NCI-H2227 (cell line): ENCODE measurements at regions not wholly inside any gene's neighbourhood (a gene's known extent, or its start where the extent isn't known, plus 50 kb on each side); places are given as distances from the start of the nearest gene placed in this dataset.

ENCODE experiments used
- DNase-seq: peaks from one replicate; lab custom pipeline; 2025; ENCODE audit not compliant: unreplicated experiment; lab: John Stamatoyannopoulos, UW

DNA sequence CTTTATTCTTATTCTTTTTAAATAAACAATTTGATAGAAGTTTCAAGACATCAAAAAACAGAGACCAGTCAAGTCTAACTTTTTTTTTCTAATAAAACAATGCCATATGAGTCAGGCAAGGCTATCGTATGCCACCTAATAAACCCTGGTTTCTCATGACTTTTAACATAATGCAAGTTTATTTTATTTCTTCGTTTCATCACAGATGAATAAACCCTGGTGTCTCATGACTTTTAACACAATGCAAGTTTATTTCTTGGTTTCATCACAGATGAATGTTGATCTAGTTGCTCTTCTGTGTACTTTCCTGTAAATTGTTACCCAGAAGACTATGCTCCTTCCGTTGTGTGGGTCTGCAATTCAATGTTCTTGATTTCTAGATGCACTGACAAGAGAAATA is 905.4 kb downstream of the ROBO2 start:
- no peak for DNase-seq

DNA sequence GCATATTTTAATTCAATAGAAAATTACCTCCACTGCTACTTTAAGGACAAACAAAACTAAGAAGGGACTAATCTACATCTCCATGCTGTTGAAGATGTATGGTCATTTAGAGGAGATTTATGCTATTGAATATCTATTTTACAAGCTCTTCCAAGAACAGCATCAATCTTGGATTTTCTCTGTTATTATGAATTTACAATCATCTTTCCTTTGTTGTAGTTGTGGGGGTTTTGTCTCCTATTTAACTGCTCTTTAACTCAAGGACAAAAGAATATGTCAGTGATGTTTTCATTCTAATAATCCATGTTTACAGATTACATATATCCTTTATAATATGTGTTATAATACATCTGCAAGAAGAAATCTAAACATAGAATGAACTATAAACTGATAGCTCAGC is 907.8 kb downstream of the ROBO2 start:
- no peak for DNase-seq

DNA sequence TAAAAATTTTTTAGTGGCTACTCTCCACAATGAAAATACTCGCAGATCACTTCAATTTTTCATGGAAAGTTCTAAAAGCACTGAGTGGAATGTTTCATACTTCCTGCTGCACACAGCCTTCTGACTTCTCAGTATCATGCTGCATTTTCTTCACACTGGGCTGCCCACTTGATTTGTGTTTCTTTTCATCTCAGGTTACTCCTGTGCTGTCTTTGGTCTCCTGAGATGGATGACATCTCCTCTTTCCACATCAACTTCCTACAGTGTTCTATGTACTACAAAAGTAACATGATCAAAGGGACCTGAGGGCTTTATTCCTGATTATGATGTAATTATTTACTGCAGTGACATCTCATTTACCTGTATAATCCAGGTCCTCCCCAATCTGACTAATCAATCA is 927.7 kb downstream of the ROBO2 start:
- no peak for DNase-seq

DNA sequence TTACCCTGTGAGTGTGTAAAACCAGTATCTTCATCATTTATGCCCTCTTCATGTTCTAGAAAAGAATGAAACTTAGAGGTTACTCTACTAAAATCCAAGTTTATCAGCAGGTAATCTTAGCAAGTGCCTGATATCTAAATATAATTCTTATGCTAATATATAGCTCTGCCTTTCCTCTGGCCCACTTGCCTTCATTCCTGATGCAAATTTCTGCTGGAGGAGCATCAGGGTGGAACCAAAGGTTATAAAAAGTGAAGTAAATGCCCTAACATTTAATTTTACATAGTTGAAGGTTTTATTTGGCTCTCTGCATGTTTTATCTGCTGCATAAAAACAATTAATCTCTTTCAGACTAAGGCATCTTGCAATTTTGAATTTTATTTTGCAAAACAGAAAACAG is 936.2 kb downstream of the ROBO2 start:
- DNase-seq, result no peak

DNA sequence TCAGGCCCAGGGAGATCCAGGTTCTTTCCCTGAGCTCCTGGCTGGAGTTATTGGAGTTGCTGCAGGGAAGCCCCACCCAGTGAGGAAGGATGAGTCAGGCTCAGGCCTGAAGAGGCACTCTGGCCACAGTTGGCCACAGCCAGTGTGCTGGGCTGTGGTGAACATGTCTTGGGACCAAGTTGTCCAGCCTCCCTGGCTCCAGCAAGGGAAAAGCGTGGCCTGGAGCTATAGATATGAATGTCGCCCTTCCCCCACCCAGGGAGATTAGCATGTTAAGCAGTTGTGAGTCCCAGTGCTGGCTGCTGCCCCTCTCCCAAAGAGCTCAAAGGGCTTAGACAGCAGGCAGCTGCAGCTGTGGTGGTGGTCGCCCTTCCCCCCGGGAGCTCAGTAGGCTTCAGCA is 963.2 kb downstream of the ROBO2 start:
- DNase-seq, result no peak

DNA sequence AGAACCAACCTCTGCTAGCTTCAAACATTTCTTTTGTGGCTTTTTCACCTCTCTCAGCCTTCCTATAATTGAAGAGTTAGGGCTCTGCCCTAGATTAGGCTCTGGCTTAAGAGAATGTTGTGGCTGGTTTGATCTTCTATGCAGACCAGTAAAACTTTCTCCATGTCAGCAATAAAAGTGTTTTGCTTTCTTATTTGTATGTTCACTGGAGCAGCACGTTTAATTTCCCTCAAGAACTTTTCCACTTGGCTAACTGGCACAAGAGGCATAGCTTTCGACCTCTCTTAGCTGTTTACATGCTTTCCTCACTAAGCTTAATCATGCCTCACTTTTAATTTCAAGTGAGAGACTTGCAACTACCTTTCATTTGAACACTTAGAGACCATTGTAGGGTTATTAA is 964.7 kb downstream of the ROBO2 start:
- DNase-seq, result no peak

DNA sequence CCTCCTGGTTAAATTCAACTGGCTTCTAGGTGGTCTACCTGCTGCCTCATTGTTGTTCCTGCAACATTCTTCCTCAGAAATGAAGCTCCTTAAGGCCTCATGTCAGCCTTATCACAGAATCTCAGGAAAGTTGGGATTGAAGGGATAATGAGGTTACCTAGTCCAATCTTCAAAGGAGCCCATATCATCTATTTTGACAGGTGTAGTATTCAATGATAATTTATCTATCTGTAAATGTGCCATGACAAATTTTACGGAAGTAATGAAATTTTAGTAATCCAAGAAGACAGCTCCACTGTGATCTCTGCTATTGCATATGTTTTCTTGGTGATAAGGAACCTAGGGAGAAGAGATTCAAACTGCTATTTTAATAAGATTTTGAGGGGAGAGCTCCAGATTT is 973.8 kb downstream of the ROBO2 start:
- DNase-seq, result no peak

DNA sequence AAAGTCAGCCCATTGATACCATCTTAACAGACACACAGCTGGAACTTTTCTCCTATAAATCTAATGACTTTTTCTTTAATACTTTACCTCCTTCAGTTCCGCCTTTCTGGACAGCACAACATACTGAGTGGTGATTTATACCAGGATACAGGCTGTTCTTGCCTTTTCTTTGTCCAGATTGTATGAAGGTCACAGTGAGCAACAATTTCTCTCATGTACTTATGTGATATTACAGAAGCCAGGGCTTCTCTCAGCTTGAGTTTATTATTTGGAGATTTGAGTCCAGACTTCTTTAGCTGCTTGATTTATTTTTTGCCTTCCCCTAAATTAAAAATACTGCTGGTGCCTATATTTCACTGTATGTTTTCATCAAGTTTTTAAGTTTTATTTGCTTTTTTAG is 976.0 kb downstream of the ROBO2 start:
- no peak for DNase-seq

DNA sequence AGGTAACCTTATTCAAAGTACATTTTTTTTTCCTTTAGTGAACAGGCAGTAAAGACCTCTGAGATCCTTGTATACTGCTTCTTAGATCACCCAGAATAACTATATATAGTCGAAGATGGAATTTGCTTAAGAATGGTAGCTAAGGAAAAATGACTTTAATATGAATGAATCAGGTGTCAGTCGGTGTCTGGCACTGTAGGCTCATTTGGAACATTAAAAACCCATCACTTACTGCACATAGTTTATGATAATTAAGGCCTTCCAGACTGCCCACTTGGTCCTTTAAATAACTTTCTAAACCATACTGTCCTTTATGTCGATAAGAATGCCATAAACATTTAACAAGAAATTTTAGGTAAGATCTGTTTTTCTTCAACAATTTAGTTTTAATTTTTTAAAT is 981.8 kb downstream of the ROBO2 start:
- DNase-seq, result no peak

DNA sequence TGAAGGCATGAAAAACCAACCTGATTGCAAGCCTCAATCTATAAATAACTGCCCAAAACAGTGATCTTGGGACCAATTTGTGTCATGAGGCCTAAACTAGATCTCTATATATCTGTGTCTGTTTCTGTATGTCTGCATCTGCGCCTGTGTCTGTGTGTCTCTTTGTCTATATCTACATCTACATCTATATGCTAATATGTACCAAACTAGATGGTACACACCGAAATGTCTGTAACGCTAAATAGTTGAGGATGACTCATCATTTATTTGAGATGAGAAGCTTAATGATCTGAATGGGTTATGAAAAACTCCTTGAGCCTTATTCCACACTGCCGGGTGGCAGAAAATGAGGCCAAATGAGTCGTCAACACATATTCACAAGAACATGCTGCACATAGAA is 982.3 kb downstream of the ROBO2 start:
- DNase-seq, result no peak

DNA sequence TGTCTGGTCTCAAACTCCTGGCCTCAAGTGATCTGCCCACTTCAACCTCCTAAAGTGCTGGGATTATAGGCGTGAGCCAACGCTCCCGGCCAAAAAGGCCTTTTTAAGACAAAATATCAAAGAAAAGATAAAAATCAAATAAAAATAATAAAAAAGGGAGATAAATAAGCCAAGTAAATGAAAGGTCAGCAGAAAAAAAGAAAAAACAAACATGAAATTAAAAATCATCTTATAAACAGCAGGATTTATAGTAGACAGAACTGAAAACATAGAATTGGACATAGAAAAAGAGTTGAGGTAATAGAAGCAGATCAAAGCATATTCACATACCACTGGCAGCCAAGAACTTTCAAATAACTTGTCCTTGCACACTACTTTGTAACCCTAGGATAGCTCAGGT is 983.4 kb downstream of the ROBO2 start:
- DNase-seq, result no peak

DNA sequence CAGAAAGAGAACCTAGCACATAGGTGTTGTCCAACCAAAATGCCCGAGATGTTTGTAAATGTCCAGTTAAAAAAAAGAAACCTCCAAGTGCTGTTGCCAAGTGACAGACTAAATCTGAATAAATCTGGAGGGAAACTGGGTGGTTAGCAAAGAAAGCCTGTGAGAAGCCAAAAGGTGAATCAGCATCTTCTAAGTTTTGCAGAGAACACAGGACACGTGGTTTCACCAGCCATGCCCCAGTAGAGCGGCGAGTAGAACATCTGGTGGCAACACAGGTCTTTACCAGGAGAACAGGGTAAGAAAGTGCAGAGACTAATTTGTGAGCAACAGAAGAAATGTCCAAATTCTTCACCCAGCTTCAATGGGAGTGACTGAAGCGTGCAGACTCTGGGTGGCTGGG is 986.0 kb downstream of the ROBO2 start:
- no peak for DNase-seq

DNA sequence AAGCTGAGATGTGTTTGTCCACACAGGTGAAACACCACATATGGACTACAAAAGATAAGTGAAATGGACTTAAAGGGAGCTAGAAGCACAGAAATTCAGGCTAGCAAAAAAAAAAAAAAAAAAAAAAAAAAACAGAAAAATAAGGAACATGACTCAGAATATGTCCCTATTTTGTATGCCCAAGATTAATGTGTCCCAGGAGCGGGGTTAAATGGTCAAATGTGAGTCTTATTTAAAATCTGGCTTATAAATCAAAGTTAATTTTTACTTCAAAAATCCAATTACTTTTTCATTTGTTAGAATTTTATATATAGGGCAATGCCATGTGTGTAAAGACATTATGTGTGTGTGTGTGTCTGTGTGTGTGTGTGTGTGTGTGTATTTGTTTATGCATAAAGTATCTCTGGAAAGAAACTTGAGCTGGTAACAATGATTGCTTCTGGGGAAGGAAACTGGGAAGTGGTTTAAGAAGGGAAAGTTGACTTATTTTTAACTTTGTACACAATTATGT is 986.5 kb downstream of the ROBO2 start:
- no peak for DNase-seq

DNA sequence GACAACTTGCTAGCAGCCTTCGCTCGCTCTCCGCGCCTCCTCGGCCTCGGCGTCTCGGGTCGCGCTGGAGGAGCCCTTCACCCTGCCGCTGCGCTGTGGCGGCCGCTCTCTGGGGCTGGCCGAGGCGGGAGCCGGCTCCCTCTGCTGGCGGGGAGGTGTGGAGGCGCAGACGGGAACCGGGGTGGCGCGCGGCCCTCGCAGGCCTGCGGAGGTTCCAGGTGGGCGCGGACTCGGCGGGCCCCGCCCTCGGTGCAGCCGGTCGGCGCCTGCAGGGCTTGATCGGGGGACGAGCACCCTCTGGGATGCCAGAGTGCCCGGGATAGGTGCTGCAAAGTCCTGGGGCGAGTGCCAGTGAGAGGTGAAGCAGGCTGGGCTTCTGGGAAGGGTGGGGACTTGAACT is 989.9 kb downstream of the ROBO2 start:
- no peak for DNase-seq

DNA sequence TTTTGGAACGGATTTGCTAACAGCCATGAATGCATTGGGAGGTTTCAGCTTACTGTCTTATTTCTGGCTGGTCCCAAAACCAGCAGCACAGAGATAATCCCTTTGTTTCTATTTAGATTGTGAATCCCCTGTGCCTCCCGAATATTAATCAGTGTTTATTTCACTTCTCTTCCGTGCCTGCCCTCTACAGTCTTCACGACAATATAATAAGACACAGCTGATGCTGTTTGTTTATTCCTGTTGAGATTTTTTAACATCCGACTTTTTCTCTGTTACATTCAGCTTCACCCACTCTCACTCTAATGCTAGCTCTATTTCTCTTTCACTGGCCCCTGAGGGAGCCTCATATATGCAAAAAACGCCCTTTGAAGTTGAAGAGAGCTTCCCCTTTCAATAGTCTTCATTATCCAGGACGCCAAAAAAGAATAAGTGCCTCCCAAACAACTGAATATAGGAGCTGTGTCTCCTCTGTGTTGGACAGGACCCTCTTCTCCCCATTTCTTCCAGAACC is 995.3 kb downstream of the ROBO2 start:
- no peak for DNase-seq

DNA sequence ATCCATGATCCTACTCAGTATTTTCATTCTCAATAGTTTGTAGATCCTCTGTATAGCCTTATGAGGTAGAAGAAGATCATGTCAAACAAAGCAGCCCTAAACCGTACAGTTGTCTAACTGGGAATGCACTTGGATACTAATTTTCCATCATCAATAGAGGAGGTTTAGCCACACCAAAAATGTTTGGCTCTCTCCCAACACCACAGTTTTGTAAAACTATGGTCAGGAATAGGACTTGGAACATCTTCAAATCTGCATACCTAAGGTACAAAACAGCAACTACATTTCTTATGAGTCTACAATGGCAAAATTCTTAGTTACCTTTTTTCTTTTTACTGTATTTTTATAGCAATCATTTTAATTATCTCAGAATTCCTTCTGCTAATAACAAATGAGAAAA is 1001.6 kb downstream of the ROBO2 start:
- no peak for DNase-seq

DNA sequence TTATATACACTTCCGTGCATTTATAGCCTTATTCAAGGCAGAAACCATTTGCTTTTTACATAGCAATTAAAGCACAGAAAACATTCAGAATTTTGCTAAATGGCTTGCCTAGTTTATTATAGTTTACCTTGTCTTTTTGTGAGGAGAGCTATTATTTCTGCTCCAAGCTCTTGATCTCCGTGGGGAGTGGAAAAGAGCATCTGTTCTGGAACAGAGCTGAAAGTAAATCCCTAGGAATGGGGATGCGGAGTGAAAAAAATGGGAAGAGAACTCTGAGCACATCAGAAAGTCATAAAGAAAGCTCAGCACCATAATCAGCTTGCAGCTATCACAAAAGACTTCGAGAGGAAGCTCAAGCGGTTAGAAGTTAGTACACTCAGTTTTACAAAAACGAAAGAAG is 1006.7 kb downstream of the ROBO2 start:
- no peak for DNase-seq

DNA sequence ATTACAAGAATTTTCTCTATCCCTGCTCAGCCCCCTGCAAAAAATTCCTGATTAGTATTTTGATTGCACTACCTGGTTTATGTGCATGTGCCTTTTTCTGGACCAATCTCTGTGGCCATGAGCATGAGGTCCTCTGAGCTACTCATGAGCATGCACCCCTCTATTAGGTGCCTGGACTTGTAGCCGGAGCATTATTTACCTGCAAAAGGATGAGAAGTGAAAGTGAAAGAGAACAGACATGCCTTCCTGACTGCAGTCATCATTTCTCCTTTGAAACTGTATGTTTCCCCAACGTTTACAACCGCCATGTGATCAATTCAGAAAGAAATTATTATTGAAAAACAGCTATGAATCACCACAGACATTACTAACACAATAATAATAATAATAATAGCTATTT is 1008.8 kb downstream of the ROBO2 start:
- DNase-seq, result no peak

DNA sequence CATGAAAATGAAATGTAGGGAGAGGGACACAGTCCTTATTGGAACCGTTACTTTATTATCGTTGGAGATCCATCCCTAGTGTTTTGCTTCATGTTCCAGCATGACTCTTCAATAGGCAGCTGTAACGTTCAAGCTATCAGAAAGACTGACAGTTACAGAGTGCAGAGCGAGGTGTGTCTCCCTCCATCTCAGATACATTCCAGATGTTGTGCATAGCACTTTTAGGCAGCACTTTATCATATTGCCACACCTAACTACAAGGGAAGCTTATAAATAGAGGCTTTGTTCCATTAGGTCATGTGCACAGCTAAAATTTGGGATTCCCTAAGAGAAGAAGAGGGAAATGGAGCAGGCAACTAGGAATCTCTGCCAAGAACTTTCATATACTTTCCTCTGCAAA is 1009.6 kb downstream of the ROBO2 start:
- DNase-seq, result no peak

DNA sequence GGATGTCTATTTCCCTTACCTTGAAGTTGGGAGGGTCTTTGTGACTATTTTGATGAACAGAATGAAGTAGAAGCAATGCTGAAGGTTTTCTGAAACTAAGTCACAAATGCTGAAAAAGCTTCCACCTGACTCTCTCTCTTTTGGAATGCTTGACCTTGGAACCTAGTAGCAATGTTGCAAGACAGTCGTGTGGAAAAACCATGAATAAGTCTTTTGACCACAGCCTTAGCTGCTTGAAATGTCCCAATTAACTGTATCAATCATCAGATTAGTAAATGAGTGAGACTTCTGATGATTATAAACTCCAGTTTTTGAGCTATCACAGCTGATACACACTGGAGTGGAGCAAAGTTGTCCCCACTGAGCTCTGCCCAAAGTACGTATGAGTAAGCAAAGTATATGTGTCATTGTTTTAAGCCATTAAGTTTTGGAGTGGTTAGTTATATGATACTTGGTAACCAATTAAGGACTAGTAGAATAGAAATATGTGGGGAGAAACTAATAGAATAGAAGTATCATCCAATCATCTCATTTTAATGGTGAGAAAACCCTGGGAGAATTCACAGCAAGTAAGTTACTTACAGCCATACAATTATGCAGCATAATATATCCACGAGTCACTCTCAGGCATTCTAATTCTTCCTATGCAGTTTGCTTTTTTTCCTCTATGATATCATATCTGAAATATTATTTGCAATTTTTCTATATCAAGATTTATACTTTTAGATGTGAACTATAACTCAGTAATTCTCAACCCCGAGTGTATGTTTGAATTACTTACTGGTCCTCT is 1010.6 kb downstream of the ROBO2 start:
- no peak for DNase-seq

DNA sequence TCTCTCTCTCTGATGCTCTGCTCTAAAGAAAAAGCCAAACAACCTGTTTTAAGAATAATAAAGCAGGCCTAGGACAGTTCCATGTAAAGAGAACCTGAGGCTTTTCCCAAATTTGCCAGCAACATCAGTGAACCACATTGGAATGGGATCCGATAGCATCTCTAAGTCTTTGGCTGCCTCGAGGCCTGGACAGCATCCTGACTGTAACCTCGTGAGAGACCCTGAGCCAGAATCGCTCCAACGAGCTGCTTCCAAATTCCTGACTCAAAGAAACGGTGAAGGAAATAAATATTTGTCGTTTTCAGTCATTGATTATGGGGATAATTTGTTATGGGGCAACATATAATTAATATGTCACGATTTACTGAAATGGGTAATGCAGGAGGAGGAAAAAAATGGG is 1012.8 kb downstream of the ROBO2 start:
- no peak for DNase-seq

DNA sequence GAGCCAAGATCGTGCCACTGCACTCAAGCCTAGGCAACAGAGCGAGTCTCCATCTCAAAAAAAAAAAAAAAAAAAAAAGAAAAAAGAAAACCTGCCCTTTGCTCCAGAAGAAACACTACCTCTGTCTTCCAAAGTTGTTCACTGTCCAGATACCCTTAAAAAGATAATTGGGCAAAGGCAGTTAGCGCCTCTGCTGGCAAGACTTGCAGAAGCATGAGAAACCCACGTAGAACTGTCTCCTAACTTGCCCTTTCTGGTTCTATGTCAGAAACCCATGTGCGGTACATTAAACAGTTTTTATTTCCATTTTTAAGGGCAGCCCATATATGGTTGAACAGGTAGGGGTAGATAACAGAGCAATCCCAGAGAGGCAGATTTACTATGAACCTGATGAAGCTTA is 1026.4 kb downstream of the ROBO2 start:
- DNase-seq, result no peak

DNA sequence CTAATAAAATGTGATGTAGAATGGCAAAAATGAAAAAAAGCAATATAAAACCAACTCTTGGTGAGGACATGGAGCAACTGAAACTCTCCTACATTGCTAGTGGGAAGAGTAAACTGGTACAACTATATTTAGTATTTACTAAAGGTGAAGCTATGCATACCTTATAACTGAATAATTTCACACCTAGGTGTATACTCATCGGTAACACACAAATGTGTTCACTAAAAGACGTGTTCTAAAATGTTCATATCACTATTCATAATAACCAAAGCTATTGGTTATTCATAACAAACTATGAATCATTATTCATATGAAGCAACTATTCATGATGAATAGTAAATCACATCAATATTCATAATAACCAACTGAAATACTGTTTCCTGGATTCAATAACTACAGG is 1030.3 kb downstream of the ROBO2 start:
- no peak for DNase-seq
